Ishikawa (cell line): ENCODE measurements at regions not wholly inside any gene's neighbourhood (a gene's known extent, or its start where the extent isn't known, plus 50 kb on each side); places are given as distances from the start of the nearest gene placed in this dataset.

ENCODE experiments used
- CEBPB ChIP-seq: IDR thresholded peaks from 2 replicates; pipeline ENCODE4 v1.6.1; 2012
- CREB1 ChIP-seq: IDR thresholded peaks from 2 replicates; pipeline ENCODE4 v1.6.1; 2012; ENCODE audit warnings: low read depth
- EGR1 ChIP-seq: IDR thresholded peaks from 2 replicates; pipeline ENCODE4 v1.6.1; 2012
- EP300 ChIP-seq: IDR thresholded peaks from 2 replicates; pipeline ENCODE4 v1.6.1; 2012; ENCODE audit warnings: borderline replicate concordance
- FOXM1 ChIP-seq: IDR thresholded peaks from 2 replicates; pipeline ENCODE4 v1.6.1; 2012; ENCODE audit warnings: low read depth, borderline replicate concordance
- MAX ChIP-seq: IDR thresholded peaks from 2 replicates; pipeline ENCODE4 v1.6.1; 2012
- NFIC ChIP-seq: IDR thresholded peaks from 2 replicates; pipeline ENCODE4 v1.6.1; 2012
- RAD21 ChIP-seq: IDR thresholded peaks from 2 replicates; pipeline ENCODE4 v1.6.1; 2012; ENCODE audit warnings: low read depth
- REST ChIP-seq: IDR thresholded peaks from 2 replicates; pipeline ENCODE4 v1.6.1; 2012; ENCODE audit warnings: low read depth, mild to moderate bottlenecking
- TAF1 ChIP-seq: IDR thresholded peaks from 2 replicates; pipeline ENCODE4 v1.6.1; 2012; ENCODE audit warnings: low read depth, mild to moderate bottlenecking
- TCF12 ChIP-seq: IDR thresholded peaks from 2 replicates; pipeline ENCODE4 v1.6.1; 2012; ENCODE audit warnings: low read depth
- YY1 ChIP-seq: IDR thresholded peaks from 2 replicates; pipeline ENCODE4 v1.6.1; 2012; ENCODE audit warnings: low read depth

- no peak for TF ChIP-seq CREB1
- TF ChIP-seq RAD21 = no peak
- no peak for TF ChIP-seq TAF1
- no peak for TF ChIP-seq YY1
- no peak for TF ChIP-seq FOXM1
- no peak for TF ChIP-seq NFIC
- no peak for TF ChIP-seq CEBPB
- TF ChIP-seq REST = no peak
- no peak for TF ChIP-seq EP300
- no peak for TF ChIP-seq TCF12
- TF ChIP-seq EGR1 = no peak
- TF ChIP-seq MAX = no peak
Measured at GRCh38 chr2:129882476-129882875, 97.0 kb upstream of the RAB6C start.
